HCT116 (cell line): ENCODE measurements at regions not wholly inside any gene's neighbourhood (a gene's known extent, or its start where the extent isn't known, plus 50 kb on each side); places are given as distances from the start of the nearest gene placed in this dataset.

Experiments
- CTCF ChIP-seq, 3 experiments: fragments of 200-600 bp in 1 of 3; sonication (generic) in 1 of 3; IDR thresholded peaks in 2 of 3; conservative IDR thresholded peaks in 1 of 3; 2 replicates each; pipeline ENCODE4 v1.5.1; 2012 to 2017; ENCODE audit warnings: low read depth in 2 of 3, low read length in 2 of 3, antibody characterized with exemption in 1 of 3, borderline replicate concordance in 1 of 3, control low read depth in 1 of 3, mild to moderate bottlenecking in 1 of 3, mixed read lengths in 1 of 3, mixed run types in 1 of 3, moderate library complexity in 1 of 3; ENCODE audit not compliant: insufficient read depth in 1 of 3
- EZH2 ChIP-seq: fragments of 200-600 bp; sonication (generic); IDR thresholded peaks from 2 replicates; pipeline ENCODE4 v1.6.1; 2017; ENCODE audit warnings: antibody characterized with exemption, mixed run types
- MAX ChIP-seq: IDR thresholded peaks from 2 replicates; pipeline ENCODE4 v1.6.1; 2012
- REST ChIP-seq: IDR thresholded peaks from 2 replicates; pipeline ENCODE4 v1.6.1; 2012; ENCODE audit warnings: low read depth

- TF ChIP-seq EZH2 (no peak), REST (no peak), MAX (no peak), CTCF (IDR thresholded peaks at IDR 0.05 in 2 of 3, conservative IDR thresholded peaks at IDR 0.05 in 1 of 3; ENCODE audit: borderline replicate concordance in 1 of 3, insufficient read depth in 1 of 3, low read depth in 2 of 3, low read length in 2 of 3) (no peak)
Measured at GRCh38 chr11:19555266-19555665, 157.4 kb upstream of the NAV2 start.
